HEK293T (cell line): ENCODE measurements at regions not wholly inside any gene's neighbourhood (a gene's known extent, or its start where the extent isn't known, plus 50 kb on each side); places are given as distances from the start of the nearest gene placed in this dataset.
"Not testable (repeated sequence)": the region's sequence is repeated elsewhere in the genome, so short reads cannot be mapped to it uniquely, and the experiment has no call there.

Experiments
- FOXK2 ChIP-seq: fragments of 450-650 bp; IDR thresholded peaks from 2 replicates; pipeline ENCODE4 v1.6.1; 2016; ENCODE audit warnings: mild to moderate bottlenecking
- SP1 ChIP-seq: fragments of 450-650 bp; IDR thresholded peaks from 2 replicates; pipeline ENCODE4 v1.6.1; 2017
- ZNF384 ChIP-seq: fragments of 450-650 bp; IDR thresholded peaks from 2 replicates; pipeline ENCODE4 v1.6.1; 2016

- not testable (repeated sequence) for TF ChIP-seq FOXK2, ZNF384, SP1
Measured at GRCh38 chr16:29301662-29302285, 104.7 kb downstream of the NPIPB11 start.
